HEK293 (cell line): ENCODE measurements at regions not wholly inside any gene's neighbourhood (a gene's known extent, or its start where the extent isn't known, plus 50 kb on each side); places are given as distances from the start of the nearest gene placed in this dataset.

Experiments used
- FEZF1 ChIP-seq: fragments of 450-650 bp; formaldehyde crosslinking; IDR thresholded peaks from 2 replicates; pipeline ENCODE4 v1.5.1; 2016; ENCODE audit warnings: missing biosample characterization, missing genetic modification characterization
- GFI1B ChIP-seq: fragments of 450-650 bp; formaldehyde crosslinking; IDR thresholded peaks from 2 replicates; pipeline ENCODE4 v1.5.1; 2016; ENCODE audit warnings: missing biosample characterization, missing genetic modification characterization
- KLF9 ChIP-seq: fragments of 450-650 bp; formaldehyde crosslinking; IDR thresholded peaks from 2 replicates; pipeline ENCODE4 v1.5.1; 2016; ENCODE audit warnings: missing biosample characterization, missing genetic modification characterization, low read depth
- SCRT2 ChIP-seq: fragments of 450-650 bp; formaldehyde crosslinking; IDR thresholded peaks from 2 replicates; pipeline ENCODE4 v1.5.1; 2016; ENCODE audit warnings: missing biosample characterization, missing genetic modification characterization
- ZBTB1 ChIP-seq: fragments of 450-650 bp; formaldehyde crosslinking; IDR thresholded peaks from 2 replicates; pipeline ENCODE4 v1.5.1; 2016; ENCODE audit warnings: missing biosample characterization, missing genetic modification characterization
- ZBTB20 ChIP-seq: fragments of 450-650 bp; formaldehyde crosslinking; IDR thresholded peaks from 2 replicates; pipeline ENCODE4 v1.5.1; 2016; ENCODE audit warnings: missing biosample characterization, missing genetic modification characterization
- ZFP37 ChIP-seq: fragments of 450-650 bp; formaldehyde crosslinking; IDR thresholded peaks from 2 replicates; pipeline ENCODE4 v1.5.1; 2016; ENCODE audit warnings: missing biosample characterization, missing genetic modification characterization
- ZFP41 ChIP-seq: fragments of 450-650 bp; formaldehyde crosslinking; IDR thresholded peaks from 2 replicates; pipeline ENCODE4 v1.5.1; 2016; ENCODE audit warnings: missing biosample characterization, missing genetic modification characterization, borderline replicate concordance
- ZNF10 ChIP-seq: fragments of 450-650 bp; formaldehyde crosslinking; IDR thresholded peaks from 2 replicates; pipeline ENCODE4 v1.5.1; 2017; ENCODE audit warnings: missing biosample characterization, missing genetic modification characterization
- ZNF121 ChIP-seq: fragments of 450-650 bp; formaldehyde crosslinking; IDR thresholded peaks from 2 replicates; pipeline ENCODE4 v1.5.1; 2016; ENCODE audit warnings: missing biosample characterization, missing genetic modification characterization
- ZNF155 ChIP-seq: fragments of 450-650 bp; formaldehyde crosslinking; IDR thresholded peaks from 2 replicates; pipeline ENCODE4 v1.5.1; 2016; ENCODE audit warnings: missing biosample characterization, missing genetic modification characterization
- ZNF2 ChIP-seq: fragments of 450-650 bp; formaldehyde crosslinking; IDR thresholded peaks from 2 replicates; pipeline ENCODE4 v1.5.1; 2016; ENCODE audit warnings: missing biosample characterization, missing genetic modification characterization
- ZNF221 ChIP-seq: fragments of 450-650 bp; formaldehyde crosslinking; IDR thresholded peaks from 2 replicates; pipeline ENCODE4 v1.5.1; 2017; ENCODE audit warnings: missing biosample characterization, missing genetic modification characterization, borderline replicate concordance
- ZNF335 ChIP-seq: fragments of 450-650 bp; formaldehyde crosslinking; conservative IDR thresholded peaks from 2 replicates; pipeline ENCODE4 v1.5.1; 2016; ENCODE audit warnings: missing biosample characterization, missing genetic modification characterization
- ZNF529 ChIP-seq: fragments of 450-650 bp; formaldehyde crosslinking; IDR thresholded peaks from 2 replicates; pipeline ENCODE4 v1.5.1; 2017; ENCODE audit warnings: missing genetic modification characterization, missing biosample characterization; ENCODE audit not compliant: insufficient replicate concordance
- ZNF548 ChIP-seq: fragments of 450-650 bp; formaldehyde crosslinking; IDR thresholded peaks from 2 replicates; pipeline ENCODE4 v1.5.1; 2016; ENCODE audit warnings: missing biosample characterization, missing genetic modification characterization
- ZNF600 ChIP-seq: fragments of 450-650 bp; formaldehyde crosslinking; IDR thresholded peaks from 2 replicates; pipeline ENCODE4 v1.5.1; 2016; ENCODE audit warnings: missing biosample characterization, missing genetic modification characterization
- ZNF624 ChIP-seq: fragments of 450-650 bp; formaldehyde crosslinking; IDR thresholded peaks from 2 replicates; pipeline ENCODE4 v1.5.1; 2017; ENCODE audit warnings: missing biosample characterization, missing genetic modification characterization
- ZNF658 ChIP-seq: fragments of 450-650 bp; formaldehyde crosslinking; IDR thresholded peaks from 2 replicates; pipeline ENCODE4; 2016; ENCODE audit warnings: missing biosample characterization, missing genetic modification characterization
- ZNF677 ChIP-seq: fragments of 450-650 bp; IDR thresholded peaks from 2 replicates; pipeline ENCODE4 v1.5.0; 2018; ENCODE audit warnings: missing biosample characterization, mild to moderate bottlenecking, missing genetic modification characterization, moderate library complexity
- ZNF747 ChIP-seq: fragments of 450-650 bp; formaldehyde crosslinking; IDR thresholded peaks from 2 replicates; pipeline ENCODE4 v1.5.1; 2016; ENCODE audit warnings: missing biosample characterization, missing genetic modification characterization
- ZNF76 ChIP-seq: fragments of 450-650 bp; formaldehyde crosslinking; IDR thresholded peaks from 2 replicates; pipeline ENCODE4; 2016; ENCODE audit warnings: low read depth, missing biosample characterization, missing genetic modification characterization, borderline replicate concordance
- ZNF837 ChIP-seq: fragments of 450-650 bp; formaldehyde crosslinking; IDR thresholded peaks from 2 replicates; pipeline ENCODE4 v1.5.1; 2016; ENCODE audit warnings: missing biosample characterization, missing genetic modification characterization
- ZSCAN16 ChIP-seq: fragments of 450-650 bp; formaldehyde crosslinking; IDR thresholded peaks from 2 replicates; pipeline ENCODE4 v1.5.1; 2016; ENCODE audit warnings: missing biosample characterization, missing genetic modification characterization
- TF ChIP-seq, protein P1 (sequence below): fragments of 450-650 bp; formaldehyde crosslinking; IDR thresholded peaks from 2 replicates; pipeline ENCODE4 v1.5.1; 2016; ENCODE audit warnings: missing biosample characterization, missing genetic modification characterization
- TF ChIP-seq, protein P2 (sequence below): fragments of 450-650 bp; formaldehyde crosslinking; IDR thresholded peaks from 2 replicates; pipeline ENCODE4 v1.5.1; 2016; ENCODE audit warnings: missing biosample characterization, missing genetic modification characterization
- TF ChIP-seq, protein P3 (sequence below): fragments of 450-650 bp; formaldehyde crosslinking; IDR thresholded peaks from 2 replicates; pipeline ENCODE4 v1.5.1; 2016; ENCODE audit warnings: missing biosample characterization, missing genetic modification characterization
- TF ChIP-seq, protein P4 (sequence below): IDR thresholded peaks from 2 replicates; pipeline ENCODE4 v1.6.1; 2011; ENCODE audit warnings: mild to moderate bottlenecking, low read depth, low read length, borderline replicate concordance
- TF ChIP-seq, protein P5 (sequence below): fragments of 450-650 bp; formaldehyde crosslinking; IDR thresholded peaks from 2 replicates; pipeline ENCODE4 v1.5.1; 2016; ENCODE audit warnings: missing biosample characterization, missing genetic modification characterization

DNA sequence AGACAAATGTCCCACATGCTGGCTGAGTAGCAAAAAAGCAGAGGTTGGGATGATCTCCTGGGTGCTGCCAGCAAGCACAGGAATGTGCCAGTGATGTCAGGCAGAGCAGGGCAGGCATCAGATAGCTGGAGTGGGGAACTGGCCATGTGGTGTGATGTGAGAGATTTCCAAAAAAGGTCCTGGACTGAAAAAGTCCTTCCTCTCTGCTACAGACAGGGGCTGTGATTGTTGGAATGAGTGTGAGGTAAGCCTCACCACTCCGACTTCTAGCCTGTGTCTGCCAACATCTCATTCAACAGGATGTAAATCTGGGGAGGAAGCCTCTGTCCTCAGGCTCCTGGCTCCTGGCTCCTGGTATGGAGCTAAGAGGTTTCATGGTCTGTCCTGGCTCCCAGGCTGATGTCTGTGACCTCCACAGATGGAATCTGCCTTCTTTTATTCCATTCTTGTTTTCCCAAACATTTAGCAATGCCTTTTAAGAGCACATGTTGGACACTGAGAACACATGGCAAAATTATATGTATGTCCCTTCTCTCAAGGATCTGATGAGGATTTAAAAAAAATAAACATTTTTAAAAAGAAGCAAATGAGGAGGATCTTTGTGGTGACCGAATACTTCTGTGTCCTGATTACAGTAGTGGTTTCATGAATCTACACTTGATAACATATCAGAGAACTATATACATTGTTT, 50.1 kb upstream of the STK38L start (continued):
- TF ChIP-seq, protein P1, sequence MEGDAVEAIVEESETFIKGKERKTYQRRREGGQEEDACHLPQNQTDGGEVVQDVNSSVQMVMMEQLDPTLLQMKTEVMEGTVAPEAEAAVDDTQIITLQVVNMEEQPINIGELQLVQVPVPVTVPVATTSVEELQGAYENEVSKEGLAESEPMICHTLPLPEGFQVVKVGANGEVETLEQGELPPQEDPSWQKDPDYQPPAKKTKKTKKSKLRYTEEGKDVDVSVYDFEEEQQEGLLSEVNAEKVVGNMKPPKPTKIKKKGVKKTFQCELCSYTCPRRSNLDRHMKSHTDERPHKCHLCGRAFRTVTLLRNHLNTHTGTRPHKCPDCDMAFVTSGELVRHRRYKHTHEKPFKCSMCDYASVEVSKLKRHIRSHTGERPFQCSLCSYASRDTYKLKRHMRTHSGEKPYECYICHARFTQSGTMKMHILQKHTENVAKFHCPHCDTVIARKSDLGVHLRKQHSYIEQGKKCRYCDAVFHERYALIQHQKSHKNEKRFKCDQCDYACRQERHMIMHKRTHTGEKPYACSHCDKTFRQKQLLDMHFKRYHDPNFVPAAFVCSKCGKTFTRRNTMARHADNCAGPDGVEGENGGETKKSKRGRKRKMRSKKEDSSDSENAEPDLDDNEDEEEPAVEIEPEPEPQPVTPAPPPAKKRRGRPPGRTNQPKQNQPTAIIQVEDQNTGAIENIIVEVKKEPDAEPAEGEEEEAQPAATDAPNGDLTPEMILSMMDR (tag by site-specific recombination) = no peak
- TF ChIP-seq ZNF658 (tag by site-specific recombination) (no peak), ZSCAN16 (no peak), ZNF335 (tag by site-specific recombination) (no peak), SCRT2 (peak; percentile 64; the same call in 1 of the 2 replicates), GFI1B (tag by site-specific recombination) (peak; percentile 79), ZFP41 (tag by site-specific recombination) (no peak), ZNF677 (no peak), ZNF155 (tag by site-specific recombination) (no peak), ZNF529 (tag by site-specific recombination) (no peak), ZNF76 (tag by site-specific recombination) (no peak), ZNF837 (no peak), ZNF10 (no peak), ZNF121 (tag by site-specific recombination) (no peak), KLF9 (tag by site-specific recombination) (no peak), ZBTB20 (tag by site-specific recombination) (no peak), ZNF548 (no peak), ZNF2 (tag by site-specific recombination) (no peak), ZFP37 (tag by site-specific recombination) (no peak), ZNF624 (no peak), ZNF747 (tag by site-specific recombination) (no peak), ZNF221 (tag by site-specific recombination) (no peak), ZNF600 (tag by site-specific recombination) (peak; percentile 67; the same call in 1 of the 2 replicates), ZBTB1 (no peak), FEZF1 (peak; percentile 65)
- TF ChIP-seq, protein P2, sequence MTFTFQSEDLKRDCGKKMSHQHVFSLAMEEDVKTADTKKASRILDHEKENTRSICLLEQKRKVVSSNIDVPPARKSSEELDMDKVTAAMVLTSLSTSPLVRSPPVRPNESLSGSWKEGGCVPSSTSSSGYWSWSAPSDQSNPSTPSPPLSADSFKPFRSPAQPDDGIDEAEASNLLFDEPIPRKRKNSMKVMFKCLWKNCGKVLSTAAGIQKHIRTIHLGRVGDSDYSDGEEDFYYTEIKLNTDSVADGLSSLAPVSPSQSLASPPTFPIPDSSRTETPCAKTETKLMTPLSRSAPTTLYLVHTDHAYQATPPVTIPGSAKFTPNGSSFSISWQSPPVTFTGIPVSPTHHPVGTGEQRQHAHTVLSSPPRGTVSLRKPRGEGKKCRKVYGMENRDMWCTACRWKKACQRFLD = no peak
- TF ChIP-seq, protein P3, sequence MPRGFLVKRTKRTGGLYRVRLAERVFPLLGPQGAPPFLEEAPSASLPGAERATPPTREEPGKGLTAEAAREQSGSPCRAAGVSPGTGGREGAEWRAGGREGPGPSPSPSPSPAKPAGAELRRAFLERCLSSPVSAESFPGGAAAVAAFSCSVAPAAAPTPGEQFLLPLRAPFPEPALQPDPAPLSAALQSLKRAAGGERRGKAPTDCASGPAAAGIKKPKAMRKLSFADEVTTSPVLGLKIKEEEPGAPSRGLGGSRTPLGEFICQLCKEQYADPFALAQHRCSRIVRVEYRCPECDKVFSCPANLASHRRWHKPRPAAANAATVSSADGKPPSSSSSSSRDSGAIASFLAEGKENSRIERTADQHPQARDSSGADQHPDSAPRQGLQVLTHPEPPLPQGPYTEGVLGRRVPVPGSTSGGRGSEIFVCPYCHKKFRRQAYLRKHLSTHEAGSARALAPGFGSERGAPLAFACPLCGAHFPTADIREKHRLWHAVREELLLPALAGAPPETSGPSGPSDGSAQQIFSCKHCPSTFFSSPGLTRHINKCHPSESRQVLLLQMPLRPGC (tag by site-specific recombination) = peak; percentile 72
- TF ChIP-seq, protein P4, sequence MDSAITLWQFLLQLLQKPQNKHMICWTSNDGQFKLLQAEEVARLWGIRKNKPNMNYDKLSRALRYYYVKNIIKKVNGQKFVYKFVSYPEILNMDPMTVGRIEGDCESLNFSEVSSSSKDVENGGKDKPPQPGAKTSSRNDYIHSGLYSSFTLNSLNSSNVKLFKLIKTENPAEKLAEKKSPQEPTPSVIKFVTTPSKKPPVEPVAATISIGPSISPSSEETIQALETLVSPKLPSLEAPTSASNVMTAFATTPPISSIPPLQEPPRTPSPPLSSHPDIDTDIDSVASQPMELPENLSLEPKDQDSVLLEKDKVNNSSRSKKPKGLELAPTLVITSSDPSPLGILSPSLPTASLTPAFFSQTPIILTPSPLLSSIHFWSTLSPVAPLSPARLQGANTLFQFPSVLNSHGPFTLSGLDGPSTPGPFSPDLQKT = no peak
- TF ChIP-seq, protein P5, sequence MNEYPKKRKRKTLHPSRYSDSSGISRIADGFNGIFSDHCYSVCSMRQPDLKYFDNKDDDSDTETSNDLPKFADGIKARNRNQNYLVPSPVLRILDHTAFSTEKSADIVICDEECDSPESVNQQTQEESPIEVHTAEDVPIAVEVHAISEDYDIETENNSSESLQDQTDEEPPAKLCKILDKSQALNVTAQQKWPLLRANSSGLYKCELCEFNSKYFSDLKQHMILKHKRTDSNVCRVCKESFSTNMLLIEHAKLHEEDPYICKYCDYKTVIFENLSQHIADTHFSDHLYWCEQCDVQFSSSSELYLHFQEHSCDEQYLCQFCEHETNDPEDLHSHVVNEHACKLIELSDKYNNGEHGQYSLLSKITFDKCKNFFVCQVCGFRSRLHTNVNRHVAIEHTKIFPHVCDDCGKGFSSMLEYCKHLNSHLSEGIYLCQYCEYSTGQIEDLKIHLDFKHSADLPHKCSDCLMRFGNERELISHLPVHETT (tag by site-specific recombination) = no peak
